OCI-LY7 (cell line): ENCODE measurements at regions not wholly inside any gene's neighbourhood (a gene's known extent, or its start where the extent isn't known, plus 50 kb on each side); places are given as distances from the start of the nearest gene placed in this dataset.

Experiments used
- BruUV-seq: library from RNA; stranded (reverse); fragments of 400-500 nt; replicated peaks from 2 replicates; lab custom pipeline; 2021; lab: Mats Ljungman, UMichigan
- CTCF ChIA-PET: fragments of 300-600 bp; sonication (Branson Sonifier 250); formaldehyde crosslinking; loops from one replicate; lab custom pipeline; 2022; ENCODE audit warnings: antibody characterized with exemption; ENCODE audit not compliant: unreplicated experiment; lab: Charles Lee
- POLR2A ChIA-PET: fragments of 300-600 bp; sonication (Branson Sonifier 250); formaldehyde crosslinking; loops from one replicate; lab custom pipeline; 2022; ENCODE audit warnings: antibody characterized with exemption; lab: Charles Lee
- DNase-seq: peaks from one replicate; pipeline ENCODE4 v3.0.0-alpha.2; 2015; ENCODE audit warnings: low spot score
- H2AFZ ChIP-seq: fragments of 200-600 bp; sonication (generic), shearing (Covaris generic); 2 replicates; pipeline ENCODE4 v1.6.1; 2014; ENCODE audit warnings: mild to moderate bottlenecking, antibody characterized with exemption, low read length, moderate library complexity
- H3K27ac ChIP-seq: fragments of 200-600 bp; sonication (generic); 2 replicates; pipeline ENCODE4 v1.5.1; 2014; ENCODE audit warnings: mixed run types, low read depth, mild to moderate bottlenecking, moderate library complexity, low read length, inconsistent platforms; ENCODE audit not compliant: poor library complexity, severe bottlenecking
- H3K36me3 ChIP-seq: fragments of 200-600 bp; sonication (generic); 2 replicates; pipeline ENCODE4 v1.6.1; 2014; ENCODE audit warnings: mild to moderate bottlenecking, antibody characterized with exemption, low read length, moderate library complexity, mixed read lengths; ENCODE audit not compliant: insufficient read depth
- H3K4me1 ChIP-seq: fragments of 200-600 bp; sonication (generic); 2 replicates; pipeline ENCODE4 v1.5.1; 2014; ENCODE audit warnings: mild to moderate bottlenecking, low read length; ENCODE audit not compliant: insufficient read depth, poor library complexity, severe bottlenecking
- H3K4me2 ChIP-seq: fragments of 200-600 bp; sonication (generic); 2 replicates; pipeline ENCODE4 v1.6.1; 2014; ENCODE audit warnings: mild to moderate bottlenecking, low read length
- H3K4me3 ChIP-seq: fragments of 200-600 bp; sonication (generic); 2 replicates; pipeline ENCODE4 v1.5.1; 2014; ENCODE audit warnings: mild to moderate bottlenecking, low read depth, low read length; ENCODE audit not compliant: poor library complexity, severe bottlenecking
- H3K79me2 ChIP-seq: fragments of 200-600 bp; sonication (generic); 2 replicates; pipeline ENCODE4 v1.6.1; 2016; ENCODE audit warnings: low read depth, mild to moderate bottlenecking, low read length, moderate library complexity, mixed read lengths; ENCODE audit not compliant: insufficient read depth
- H3K9me2 ChIP-seq: fragments of 200-600 bp; sonication (generic); 2 replicates; pipeline ENCODE4 v1.6.1; 2016; ENCODE audit warnings: mild to moderate bottlenecking, low read length, mixed read lengths; ENCODE audit not compliant: insufficient read depth
- H3K9me3 ChIP-seq: fragments of 200-600 bp; sonication (generic); 2 replicates; pipeline ENCODE4 v1.6.1; 2014; ENCODE audit warnings: mild to moderate bottlenecking, mixed run types, low read length, mixed read lengths
- H4K20me1 ChIP-seq: fragments of 200-600 bp; sonication (generic); 2 replicates; pipeline ENCODE4 v1.6.1; 2014; ENCODE audit warnings: mild to moderate bottlenecking, antibody characterized with exemption, low read length, moderate library complexity, mixed read lengths; ENCODE audit not compliant: insufficient read depth
- EZH2phosphoT487 ChIP-seq: fragments of 200-600 bp; sonication (generic); IDR thresholded peaks from 2 replicates; pipeline ENCODE4 v1.6.1; 2018; ENCODE audit warnings: low read depth, borderline replicate concordance, mild to moderate bottlenecking, mixed run types, antibody characterized with exemption, low read length, moderate library complexity, mixed read lengths
- intact Hi-C: fragments of 100-400 bp; cut with micrococcal nuclease; formaldehyde crosslinking; loops from one replicate; pipeline ENCODE4 v1.10.0; 2022; ENCODE audit not compliant: unreplicated experiment
- TF ChIP-seq, protein P1 (sequence below): fragments of 200-600 bp; sonication (generic); conservative IDR thresholded peaks from 2 replicates; pipeline ENCODE4 v1.5.1; 2014; ENCODE audit warnings: mild to moderate bottlenecking, antibody characterized with exemption, low read length, moderate library complexity, mixed read lengths

DNA sequence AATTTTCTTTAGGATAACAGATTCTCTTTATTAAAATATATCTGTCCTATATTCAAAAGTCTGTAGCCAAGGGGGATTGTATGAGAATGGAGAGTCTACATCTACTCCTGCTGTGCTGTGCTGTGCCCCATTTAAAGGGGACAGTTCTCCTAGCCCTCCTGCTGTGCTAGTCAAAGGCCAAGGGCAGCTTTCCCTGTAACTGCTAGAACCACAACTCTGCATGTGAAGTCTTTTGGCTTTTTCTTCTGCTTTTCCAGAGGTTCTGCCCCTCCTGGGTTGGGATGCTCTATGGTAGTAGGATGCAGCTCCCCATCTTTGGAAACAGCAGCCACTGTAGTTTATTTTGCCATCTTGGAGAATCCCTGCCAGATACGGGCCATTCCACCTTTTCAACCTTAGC is 197.5 kb upstream of the JUN start:
- DNase-seq: no peak
- TF ChIP-seq EZH2phosphoT487: no peak
- TF ChIP-seq, protein P1, sequence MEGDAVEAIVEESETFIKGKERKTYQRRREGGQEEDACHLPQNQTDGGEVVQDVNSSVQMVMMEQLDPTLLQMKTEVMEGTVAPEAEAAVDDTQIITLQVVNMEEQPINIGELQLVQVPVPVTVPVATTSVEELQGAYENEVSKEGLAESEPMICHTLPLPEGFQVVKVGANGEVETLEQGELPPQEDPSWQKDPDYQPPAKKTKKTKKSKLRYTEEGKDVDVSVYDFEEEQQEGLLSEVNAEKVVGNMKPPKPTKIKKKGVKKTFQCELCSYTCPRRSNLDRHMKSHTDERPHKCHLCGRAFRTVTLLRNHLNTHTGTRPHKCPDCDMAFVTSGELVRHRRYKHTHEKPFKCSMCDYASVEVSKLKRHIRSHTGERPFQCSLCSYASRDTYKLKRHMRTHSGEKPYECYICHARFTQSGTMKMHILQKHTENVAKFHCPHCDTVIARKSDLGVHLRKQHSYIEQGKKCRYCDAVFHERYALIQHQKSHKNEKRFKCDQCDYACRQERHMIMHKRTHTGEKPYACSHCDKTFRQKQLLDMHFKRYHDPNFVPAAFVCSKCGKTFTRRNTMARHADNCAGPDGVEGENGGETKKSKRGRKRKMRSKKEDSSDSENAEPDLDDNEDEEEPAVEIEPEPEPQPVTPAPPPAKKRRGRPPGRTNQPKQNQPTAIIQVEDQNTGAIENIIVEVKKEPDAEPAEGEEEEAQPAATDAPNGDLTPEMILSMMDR: no peak
- no peaks in the 10 kb centered on the region for H3K9me2 ChIP-seq
- no peaks in the 10 kb centered on the region for H3K79me2 ChIP-seq
- H2AFZ ChIP-seq: no peak overlapping the region
- H4K20me1 ChIP-seq: no peaks in the 10 kb centered on the region
- no peak overlapping the region for H3K4me3 ChIP-seq
- POLR2A ChIA-PET: interaction anchor here (1.3 kb wide), 1 partner anchor 12 kb away, joined by 4 read pairs; no protein-coding TSS in a partner anchor
- no peak overlapping the region for H3K4me2 ChIP-seq
- H3K27ac ChIP-seq: no peak overlapping the region
- CTCF ChIA-PET: no interaction called here
- intact Hi-C loops: no loop called here
- no peaks in the 10 kb centered on the region for H3K36me3 ChIP-seq
- H3K9me3 ChIP-seq: no peaks in the 10 kb centered on the region
- H3K4me1 ChIP-seq: peaks cover 7% of the 10 kb centered on the region
- BruUV-seq: no TSS peak

DNA sequence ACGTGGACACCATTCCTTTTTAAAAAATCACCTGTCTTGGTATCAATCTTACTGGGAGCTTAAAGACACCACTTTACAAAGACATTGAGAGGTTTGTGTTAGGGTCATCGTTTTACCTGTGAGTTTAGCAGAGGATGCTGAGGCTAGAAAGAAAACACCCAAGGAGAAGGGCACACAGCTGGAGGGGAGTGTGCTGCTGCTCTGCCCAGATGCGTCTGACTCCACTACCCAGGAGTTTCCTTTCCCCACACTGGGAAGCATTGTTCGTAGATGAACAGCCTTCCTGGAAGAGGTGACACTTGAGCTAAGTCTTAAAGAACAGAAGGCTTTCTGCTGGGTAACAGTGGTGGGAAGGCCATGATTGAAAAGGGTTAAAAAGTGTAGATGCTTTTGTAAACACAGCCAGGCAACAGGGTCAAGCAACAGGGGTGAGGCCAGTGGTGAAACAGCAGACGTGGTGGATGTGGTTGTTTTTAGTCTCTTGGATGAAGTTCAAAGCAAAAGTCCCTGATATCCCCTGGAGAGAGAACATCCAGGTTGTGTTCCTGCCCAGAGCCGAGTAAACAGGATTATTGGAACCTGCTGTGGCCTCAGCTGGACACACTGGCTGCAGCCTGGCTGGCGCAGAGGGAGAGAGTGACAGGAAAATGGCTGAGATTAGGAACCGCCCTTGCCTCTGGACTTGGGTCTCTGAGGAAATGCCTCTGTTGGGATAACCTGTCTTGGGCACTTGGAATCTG is 198.6 kb upstream of the JUN start:
- no peak overlapping the region for H2AFZ ChIP-seq

DNA sequence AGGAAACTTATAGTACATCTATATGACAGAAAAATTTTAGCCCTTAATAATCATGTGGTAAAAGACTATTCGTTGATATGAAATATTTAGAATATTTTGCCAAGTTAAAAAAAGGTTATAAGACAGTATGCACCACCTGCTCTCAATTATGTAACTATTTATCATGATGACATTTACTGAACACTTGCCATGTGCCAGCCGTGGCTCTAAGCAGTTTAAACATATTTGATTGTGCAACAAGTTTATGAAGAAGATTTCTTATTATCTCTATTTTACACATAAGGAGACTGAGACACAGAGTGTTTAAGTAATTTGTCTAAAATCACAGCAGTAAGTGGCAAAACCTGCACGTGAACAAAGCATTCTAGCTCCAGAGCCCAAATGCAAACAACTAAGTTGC is 199.3 kb upstream of the JUN start:
- no peak overlapping the region for H3K4me2 ChIP-seq
- H3K4me3 ChIP-seq: no peak overlapping the region
- H3K4me1 ChIP-seq: peaks cover 10% of the 10 kb centered on the region
- CTCF ChIA-PET: no interaction called here
- no peaks in the 10 kb centered on the region for H3K9me3 ChIP-seq
- H3K9me2 ChIP-seq: no peaks in the 10 kb centered on the region
- H4K20me1 ChIP-seq: no peaks in the 10 kb centered on the region
- no peaks in the 10 kb centered on the region for H3K79me2 ChIP-seq
- no peaks in the 10 kb centered on the region for H3K36me3 ChIP-seq
- TF ChIP-seq, protein P1: no peak
- TF ChIP-seq EZH2phosphoT487: no peak
- POLR2A ChIA-PET: no interaction called here
- DNase-seq: no peak
- BruUV-seq: no TSS peak
- intact Hi-C loops: no loop called here
- no peak overlapping the region for H2AFZ ChIP-seq
- no peak overlapping the region for H3K27ac ChIP-seq

More for the DNA sequence above, 198.6 kb upstream of the JUN start:
- H3K4me1 ChIP-seq: peaks cover 7% of the 10 kb centered on the region
- intact Hi-C loops: no loop called here
- POLR2A ChIA-PET: no interaction called here
- no peaks in the 10 kb centered on the region for H3K36me3 ChIP-seq
- CTCF ChIA-PET: no interaction called here
- no peaks in the 10 kb centered on the region for H4K20me1 ChIP-seq
- H3K9me2 ChIP-seq: no peaks in the 10 kb centered on the region
- no peak overlapping the region for H3K4me3 ChIP-seq
- no peaks in the 10 kb centered on the region for H3K9me3 ChIP-seq
- TF ChIP-seq, protein P1: no peak
- TF ChIP-seq EZH2phosphoT487: no peak
- H3K79me2 ChIP-seq: no peaks in the 10 kb centered on the region
- H3K27ac ChIP-seq: no peak overlapping the region
- no peak for DNase-seq
- no peak overlapping the region for H3K4me2 ChIP-seq
- no TSS peak for BruUV-seq
